ENCODE measurements at regions not wholly inside any gene's neighbourhood (a gene's known extent, or its start where the extent isn't known, plus 50 kb on each side); places are given as distances from the start of the nearest gene placed in this dataset.

DNA sequence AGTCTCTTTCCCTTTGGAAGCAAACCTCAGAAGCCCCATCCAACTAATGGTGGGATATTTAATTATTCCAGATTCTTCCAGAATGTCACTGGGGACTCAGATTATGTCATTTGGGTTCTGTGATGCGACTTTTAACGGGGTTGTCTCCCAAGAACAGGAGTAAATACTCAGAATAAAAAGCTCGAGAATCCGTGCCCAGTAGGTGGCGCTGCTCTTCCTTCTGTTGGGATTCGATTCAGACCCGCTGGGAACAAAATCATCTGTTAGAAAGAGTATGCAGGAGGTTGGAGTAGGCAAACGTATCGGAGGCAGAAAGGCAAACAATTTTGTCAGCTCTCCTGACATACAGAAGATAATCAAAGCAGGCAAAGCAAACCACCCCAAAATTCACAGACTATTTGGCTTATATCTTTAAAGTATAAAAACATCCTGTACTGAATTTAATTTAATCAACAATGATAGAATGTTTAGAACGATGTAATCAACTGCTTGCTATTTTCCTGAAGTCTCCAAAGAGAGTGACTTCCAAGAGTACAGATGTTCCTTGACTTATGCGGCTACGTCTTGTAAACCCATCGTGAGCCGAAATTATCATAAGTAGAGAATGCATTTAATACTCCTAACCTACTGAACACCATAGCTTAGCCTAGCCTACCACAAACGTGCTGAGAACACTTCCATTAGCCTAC lies 169.8 kb upstream of the RAI14 start:
- peak; percentile 19 for DNase-seq (ENCODE audit: low read depth)

- no peak for DNase-seq (ENCODE audit: low read depth)
Observed at GRCh38 chr5:34486849-34487158, 169.3 kb upstream of the RAI14 start.

- no peak for DNase-seq (ENCODE audit: low read depth)
Observed at GRCh38 chr5:34487159-34487879, 168.8 kb upstream of the RAI14 start.

DNA sequence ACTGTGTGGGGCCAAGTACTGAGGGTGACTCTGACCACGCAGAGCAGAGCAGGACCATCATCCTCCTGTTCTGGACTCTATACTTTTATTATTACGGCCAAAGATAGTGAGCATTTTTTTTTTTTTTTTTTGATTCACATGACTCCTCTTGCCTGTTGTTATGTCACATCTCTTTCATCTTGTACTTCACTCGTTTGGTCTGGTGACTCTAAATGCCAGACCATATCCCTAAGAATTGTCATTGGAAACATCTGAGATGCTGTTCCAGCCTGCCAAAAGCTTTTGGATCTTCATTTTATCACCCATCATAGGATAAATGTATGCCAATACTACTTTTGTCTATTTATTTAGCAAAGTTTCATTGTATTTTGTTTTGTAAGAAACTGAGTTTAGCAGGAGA lies 168.2 kb upstream of the RAI14 start:
- no peak for DNase-seq (ENCODE audit: low read depth)

DNA sequence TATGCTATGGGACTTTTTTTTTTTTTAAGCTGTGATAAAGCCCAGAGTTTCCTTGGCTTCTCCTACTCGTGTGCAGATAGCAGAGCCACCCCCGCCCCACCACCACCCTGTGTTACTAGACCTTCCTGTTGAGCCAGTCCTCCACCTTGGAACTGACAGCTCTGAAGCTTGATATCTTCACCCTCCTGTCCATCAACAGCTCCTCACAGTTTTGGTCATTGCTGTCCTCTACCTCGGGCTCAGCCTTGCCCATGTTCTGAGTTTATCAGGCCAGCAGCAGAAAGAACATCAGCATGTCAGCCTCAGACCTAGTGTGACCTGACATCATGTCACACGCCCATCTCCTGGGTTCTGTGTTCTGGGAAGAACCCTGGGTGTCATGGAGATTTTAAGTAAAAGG lies 167.1 kb upstream of the RAI14 start:
- DNase-seq (ENCODE audit: low read depth), result no peak

- no peak for DNase-seq (ENCODE audit: low read depth)
Observed at GRCh38 chr5:34490506-34491250, 165.4 kb upstream of the RAI14 start.

DNA sequence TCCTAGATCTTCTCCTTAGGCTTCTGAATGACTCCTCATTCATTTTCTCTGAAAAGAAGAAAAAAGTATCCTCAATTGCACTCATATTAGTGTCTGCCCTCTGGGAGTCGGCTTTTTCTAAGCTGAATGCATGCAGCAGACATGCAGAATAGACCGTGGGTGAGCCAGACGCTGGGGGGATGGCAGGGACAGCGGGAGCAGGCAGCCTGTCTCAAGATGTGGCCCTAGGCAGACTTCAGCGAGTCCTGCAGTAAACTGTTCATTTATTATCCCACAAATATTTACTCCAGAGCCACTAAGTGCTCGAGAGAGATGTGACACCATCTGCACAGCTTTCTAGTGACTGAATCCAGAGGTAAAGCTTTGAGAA lies 164.9 kb upstream of the RAI14 start:
- no peak for DNase-seq (ENCODE audit: low read depth)

- DNase-seq (ENCODE audit: low read depth), result no peak
Observed at GRCh38 chr5:34494111-34494755, 161.9 kb upstream of the RAI14 start.

- no peak for DNase-seq (ENCODE audit: low read depth)
Observed at GRCh38 chr5:34495178-34495577, 160.9 kb upstream of the RAI14 start.

DNA sequence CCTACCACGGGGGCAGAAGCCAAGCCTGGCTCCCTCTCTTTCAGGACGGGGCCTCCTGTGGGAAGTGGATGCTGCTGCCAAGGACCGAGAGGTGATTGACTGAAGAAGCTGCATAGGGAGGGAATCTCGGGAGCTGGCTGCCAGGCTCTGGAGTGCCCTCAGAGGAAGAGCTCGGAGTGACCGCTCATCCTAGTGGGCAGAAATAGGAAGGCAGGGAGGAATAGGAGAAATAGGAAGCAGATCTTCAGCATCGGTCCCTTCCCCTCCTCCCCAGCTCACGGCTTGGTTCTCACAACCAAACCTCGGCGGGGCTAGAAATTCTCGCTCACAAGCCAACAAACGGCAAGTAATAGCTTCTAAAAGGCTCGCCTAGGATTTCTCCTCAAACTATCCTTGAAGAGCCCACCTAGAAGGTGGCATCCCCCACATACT lies 159.9 kb upstream of the RAI14 start:
- no peak for DNase-seq (ENCODE audit: low read depth)

GRCh38 chr5:34496701-34497469 lies 159.2 kb upstream of the RAI14 start:
- DNase-seq (ENCODE audit: low read depth), result no peak

DNA sequence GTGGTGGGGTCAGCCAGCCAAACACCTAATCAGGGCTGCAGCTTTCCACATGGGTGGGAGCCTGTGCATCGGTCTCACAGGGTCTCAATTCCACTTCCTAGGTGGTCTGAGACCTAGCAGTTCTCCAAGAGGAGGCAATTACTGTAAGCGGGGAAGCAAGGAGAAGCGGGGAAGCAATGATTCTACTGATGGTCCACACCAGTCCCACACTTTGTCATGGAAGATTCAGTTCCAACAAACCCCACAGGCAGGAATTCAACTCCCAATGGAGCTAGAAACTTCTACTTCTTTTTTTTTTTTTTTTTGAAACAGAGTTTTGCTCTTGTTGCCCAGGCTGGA lies 158.7 kb upstream of the RAI14 start:
- no peak for DNase-seq (ENCODE audit: low read depth)

DNA sequence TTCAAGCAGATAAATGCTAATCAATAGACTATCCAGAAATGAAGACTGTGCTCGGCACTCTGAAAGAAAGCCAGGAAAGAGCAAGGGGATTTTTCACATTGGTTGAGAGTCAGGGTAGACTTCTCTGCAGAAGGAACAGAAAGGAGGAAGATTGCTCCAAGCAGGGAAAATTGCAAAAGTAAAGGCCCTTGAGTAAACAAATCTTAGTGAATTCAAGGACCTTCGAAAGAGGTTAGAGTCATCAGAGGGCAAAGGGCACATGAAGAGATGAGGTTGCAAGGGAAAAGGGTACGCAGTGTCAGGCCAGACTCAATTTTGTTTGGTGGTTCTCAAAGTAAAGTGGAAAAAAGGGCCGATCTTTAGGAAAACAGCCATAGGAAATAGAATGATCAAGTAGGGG lies 157.6 kb upstream of the RAI14 start:
- no peak for DNase-seq (ENCODE audit: low read depth)

DNA sequence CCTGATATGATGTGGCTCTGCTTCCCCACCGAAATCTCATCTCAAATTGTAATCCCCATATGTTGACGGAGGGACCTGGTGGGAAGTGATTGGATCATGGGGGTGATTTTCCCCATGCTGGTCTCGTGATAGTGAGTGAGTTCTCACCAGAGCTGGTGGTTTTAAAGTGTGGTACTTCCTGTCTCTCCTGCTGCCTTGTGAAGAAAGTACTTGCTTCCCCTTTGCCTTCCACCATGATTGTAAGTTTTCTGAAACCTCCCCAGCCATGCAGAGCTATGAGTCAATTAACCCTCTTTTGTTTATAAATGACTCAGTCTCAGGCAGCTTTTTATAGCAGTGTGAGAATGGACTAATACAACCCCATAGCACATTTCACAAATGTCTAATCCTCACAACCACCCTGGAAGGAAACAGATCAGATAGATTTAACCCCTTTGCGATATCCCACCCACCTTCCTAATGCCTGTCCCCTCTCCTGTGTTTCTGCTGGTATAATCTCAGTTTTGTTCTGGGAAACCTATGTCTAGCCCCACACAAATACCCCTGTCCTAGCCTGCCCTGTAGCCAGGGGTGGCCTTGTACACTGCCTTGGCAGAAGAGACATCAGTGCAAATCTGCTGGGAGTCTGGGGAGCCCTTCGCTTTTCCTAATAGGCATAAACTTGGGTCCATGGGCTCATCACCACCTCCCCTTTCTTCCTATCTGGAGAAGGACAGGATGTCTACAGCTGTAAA lies 157.0 kb upstream of the RAI14 start:
- peak; percentile 6 for DNase-seq (ENCODE audit: low read depth)

GRCh38 chr5:34500236-34500847 lies 155.8 kb upstream of the RAI14 start:
- no peak for DNase-seq (ENCODE audit: low read depth)

DNA sequence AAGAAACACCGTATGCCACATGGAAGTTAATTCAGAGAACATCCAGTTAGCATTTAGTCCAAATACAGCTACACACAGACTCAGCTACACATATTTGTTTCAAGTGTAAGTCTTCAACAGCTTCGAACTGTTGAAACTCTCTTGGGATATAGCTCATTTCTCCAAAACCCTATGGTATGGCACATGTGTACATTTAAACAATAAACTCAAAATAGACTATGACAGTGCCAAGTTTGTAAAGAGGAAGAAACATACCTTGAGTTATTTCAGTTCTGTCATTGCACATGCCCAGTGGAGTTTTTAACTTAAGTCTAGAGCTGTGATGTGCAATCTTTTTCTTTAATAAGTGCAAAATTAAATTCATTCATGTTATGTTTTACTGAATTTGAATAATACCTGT lies 155.1 kb upstream of the RAI14 start:
- DNase-seq (ENCODE audit: low read depth), result no peak

- no peak for DNase-seq (ENCODE audit: low read depth)
Observed at GRCh38 chr5:34501840-34502239, 154.3 kb upstream of the RAI14 start.

DNA sequence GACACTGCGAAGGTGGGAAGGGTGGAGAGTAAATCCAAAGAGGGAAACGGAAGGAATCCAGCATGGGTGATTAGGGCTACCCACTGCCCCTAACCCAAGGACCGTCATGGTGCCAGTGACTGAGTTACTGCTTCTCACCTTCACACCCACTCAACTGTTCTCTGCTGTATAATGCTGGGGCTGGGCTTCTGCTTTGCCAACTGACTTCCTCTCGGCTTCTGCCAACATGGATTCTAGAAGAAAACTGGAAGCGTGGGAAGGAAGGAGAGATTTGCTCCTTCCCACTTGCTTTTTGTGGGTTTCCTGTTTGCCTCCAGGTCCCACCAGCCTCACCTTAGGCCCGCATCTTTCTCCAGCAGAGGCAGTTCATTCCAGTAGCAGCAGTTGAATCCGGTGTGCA lies 153.5 kb upstream of the RAI14 start:
- no peak for DNase-seq (ENCODE audit: low read depth)

GRCh38 chr5:34503379-34504253 lies 152.5 kb upstream of the RAI14 start:
- no peak for DNase-seq (ENCODE audit: low read depth)

DNA sequence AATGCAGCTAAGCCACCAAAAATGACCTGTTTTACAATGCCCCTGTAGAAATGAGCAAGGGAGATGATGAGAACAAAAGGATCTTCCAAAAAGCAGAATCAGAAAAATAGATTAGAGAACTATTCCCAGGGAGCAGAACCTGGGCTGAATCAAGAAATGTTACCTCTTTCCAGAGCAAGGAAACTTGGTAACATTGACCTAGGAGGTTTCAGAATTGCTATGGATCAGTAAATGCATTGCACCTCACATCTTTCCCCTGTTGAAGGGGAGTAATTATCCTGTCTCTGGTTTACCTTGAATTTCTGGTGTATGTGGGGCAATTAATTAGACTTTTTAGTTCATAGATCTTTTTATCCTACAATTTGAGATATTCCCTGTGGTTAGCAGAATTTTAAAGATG lies 151.2 kb upstream of the RAI14 start:
- no peak for DNase-seq (ENCODE audit: low read depth)
